ENCODE measurements at regions not wholly inside any gene's neighbourhood (a gene's known extent, or its start where the extent isn't known, plus 50 kb on each side); places are given as distances from the start of the nearest gene placed in this dataset.

DNA sequence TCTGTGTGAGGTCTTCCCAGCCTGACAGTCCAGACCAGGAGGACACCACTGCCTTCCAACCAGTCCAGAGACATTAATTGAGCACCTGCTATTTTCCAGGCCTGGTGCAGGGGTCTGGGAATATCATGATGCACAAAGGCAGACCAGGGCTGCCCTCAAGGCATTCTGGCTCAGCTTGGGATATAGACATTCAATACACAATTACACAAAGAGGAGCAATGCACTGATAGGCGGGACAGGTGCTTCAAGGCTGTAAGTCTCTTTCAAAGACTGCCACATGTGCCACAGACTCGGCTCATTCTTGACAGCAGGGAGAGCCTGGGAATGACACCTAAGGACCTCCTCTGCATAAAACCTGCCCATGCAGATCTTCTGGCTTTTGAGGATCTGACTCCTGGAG is 158.6 kb downstream of the C5orf15 start:
- in situ Hi-C loops (cut with MboI; ENCODE audit: low pct_unique_long_range_greater_than_20kb, low sequenced_read_pairs, unreplicated experiment) = no loop called here
- no peak for DNase-seq (ENCODE audit: low spot score)
- TF ChIP-seq, protein P1, sequence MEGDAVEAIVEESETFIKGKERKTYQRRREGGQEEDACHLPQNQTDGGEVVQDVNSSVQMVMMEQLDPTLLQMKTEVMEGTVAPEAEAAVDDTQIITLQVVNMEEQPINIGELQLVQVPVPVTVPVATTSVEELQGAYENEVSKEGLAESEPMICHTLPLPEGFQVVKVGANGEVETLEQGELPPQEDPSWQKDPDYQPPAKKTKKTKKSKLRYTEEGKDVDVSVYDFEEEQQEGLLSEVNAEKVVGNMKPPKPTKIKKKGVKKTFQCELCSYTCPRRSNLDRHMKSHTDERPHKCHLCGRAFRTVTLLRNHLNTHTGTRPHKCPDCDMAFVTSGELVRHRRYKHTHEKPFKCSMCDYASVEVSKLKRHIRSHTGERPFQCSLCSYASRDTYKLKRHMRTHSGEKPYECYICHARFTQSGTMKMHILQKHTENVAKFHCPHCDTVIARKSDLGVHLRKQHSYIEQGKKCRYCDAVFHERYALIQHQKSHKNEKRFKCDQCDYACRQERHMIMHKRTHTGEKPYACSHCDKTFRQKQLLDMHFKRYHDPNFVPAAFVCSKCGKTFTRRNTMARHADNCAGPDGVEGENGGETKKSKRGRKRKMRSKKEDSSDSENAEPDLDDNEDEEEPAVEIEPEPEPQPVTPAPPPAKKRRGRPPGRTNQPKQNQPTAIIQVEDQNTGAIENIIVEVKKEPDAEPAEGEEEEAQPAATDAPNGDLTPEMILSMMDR (IDR thresholded peaks at IDR 0.05; ENCODE audit: extremely low read depth, insufficient read depth, missing control alignments) = no peak

DNA sequence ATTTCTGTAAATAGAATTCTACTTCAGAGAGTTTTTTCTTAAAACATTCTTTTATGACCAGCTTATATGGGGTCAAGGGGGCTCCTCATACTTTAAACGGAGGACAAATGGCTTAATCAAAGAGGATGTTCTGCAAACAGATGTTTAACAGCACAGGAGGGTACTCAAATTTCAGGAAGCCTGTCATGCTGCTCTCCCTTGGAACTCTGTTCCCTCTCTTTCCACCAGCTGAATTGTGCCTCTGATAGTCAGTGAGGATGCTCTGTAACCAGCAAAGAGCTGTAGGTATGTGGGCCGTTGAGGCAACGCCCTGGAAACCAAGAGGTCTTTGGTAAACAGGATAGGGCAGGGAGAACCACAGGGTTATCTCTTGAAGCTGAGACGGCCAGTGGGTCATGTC is 161.1 kb downstream of the C5orf15 start:
- TF ChIP-seq, protein P1 (IDR thresholded peaks at IDR 0.05; ENCODE audit: extremely low read depth, insufficient read depth, missing control alignments) = no peak
- no peak for DNase-seq (ENCODE audit: low spot score)
- in situ Hi-C loops (cut with MboI; ENCODE audit: low pct_unique_long_range_greater_than_20kb, low sequenced_read_pairs, unreplicated experiment) = no loop called here

- DNase-seq (ENCODE audit: low spot score) = no peak
- TF ChIP-seq, protein P1 (IDR thresholded peaks at IDR 0.05; ENCODE audit: extremely low read depth, insufficient read depth, missing control alignments) = no peak
- in situ Hi-C loops (cut with MboI; ENCODE audit: low pct_unique_long_range_greater_than_20kb, low sequenced_read_pairs, unreplicated experiment) = no loop called here
Observed at GRCh38 chr5:133806847-133807246, 161.6 kb downstream of the C5orf15 start.

- in situ Hi-C loops (cut with MboI; ENCODE audit: low pct_unique_long_range_greater_than_20kb, low sequenced_read_pairs, unreplicated experiment) = no loop called here
- no peak for DNase-seq (ENCODE audit: low spot score)
Observed at GRCh38 chr5:133801955-133802751, 166.3 kb downstream of the C5orf15 start.

DNA sequence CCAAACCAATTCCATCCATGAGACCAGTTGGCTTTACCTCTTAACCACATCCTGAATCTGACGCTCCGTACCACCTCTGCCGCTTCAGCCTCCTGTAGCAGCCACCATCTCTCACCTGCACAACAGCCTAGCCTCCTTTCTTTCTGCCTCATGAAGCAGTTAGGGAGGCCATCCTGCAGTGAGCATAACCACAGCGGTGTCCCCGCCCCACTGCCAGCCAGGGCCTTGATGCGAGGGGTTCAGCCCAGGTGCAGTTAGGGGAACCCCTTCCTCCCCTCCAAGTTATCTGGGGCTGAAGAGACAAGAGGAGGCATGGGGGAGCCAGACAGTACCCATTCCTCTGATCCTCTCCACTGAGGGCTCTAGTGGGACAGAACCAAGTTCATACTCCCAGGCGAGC is 167.0 kb downstream of the C5orf15 start:
- TF ChIP-seq, protein P1 (IDR thresholded peaks at IDR 0.05; ENCODE audit: extremely low read depth, insufficient read depth, missing control alignments) = no peak
- DNase-seq (ENCODE audit: low spot score) = no peak
- in situ Hi-C loops (cut with MboI; ENCODE audit: low pct_unique_long_range_greater_than_20kb, low sequenced_read_pairs, unreplicated experiment) = no loop called here

More at GRCh38 chr5:133801955-133802751, 166.3 kb downstream of the C5orf15 start:
- TF ChIP-seq, protein P1 (IDR thresholded peaks at IDR 0.05; ENCODE audit: extremely low read depth, insufficient read depth, missing control alignments) = no peak

- in situ Hi-C loops (cut with MboI; ENCODE audit: low pct_unique_long_range_greater_than_20kb, low sequenced_read_pairs, unreplicated experiment) = no loop called here
- DNase-seq (ENCODE audit: low spot score) = no peak
- TF ChIP-seq, protein P1 (IDR thresholded peaks at IDR 0.05; ENCODE audit: extremely low read depth, insufficient read depth, missing control alignments) = no peak
Observed at GRCh38 chr5:133799571-133800237, 168.7 kb downstream of the C5orf15 start.

Measured in GM13977 (cell line).